Mammary epithelial cell (primary cell): ENCODE measurements at regions not wholly inside any gene's neighbourhood (a gene's known extent, or its start where the extent isn't known, plus 50 kb on each side); places are given as distances from the start of the nearest gene placed in this dataset.

Experiments
- EZH2 ChIP-seq: IDR thresholded peaks from 2 replicates; pipeline ENCODE4 v1.6.1; 2012; ENCODE audit warnings: low read length, inconsistent platforms, borderline replicate concordance
- TF ChIP-seq, protein P1 (sequence below), 2 donors: IDR thresholded peaks in 1 of 2; conservative IDR thresholded peaks in 1 of 2; 2 replicates each; pipeline ENCODE4 v1.5.1; 2011 to 2012; ENCODE audit warnings: inconsistent platforms in 2 of 2, low read length in 2 of 2, mild to moderate bottlenecking in 2 of 2, control low read depth in 1 of 2, low read depth in 1 of 2; ENCODE audit not compliant: insufficient read depth in 1 of 2; ENCODE audit errors: extremely low read depth in 1 of 2

DNA sequence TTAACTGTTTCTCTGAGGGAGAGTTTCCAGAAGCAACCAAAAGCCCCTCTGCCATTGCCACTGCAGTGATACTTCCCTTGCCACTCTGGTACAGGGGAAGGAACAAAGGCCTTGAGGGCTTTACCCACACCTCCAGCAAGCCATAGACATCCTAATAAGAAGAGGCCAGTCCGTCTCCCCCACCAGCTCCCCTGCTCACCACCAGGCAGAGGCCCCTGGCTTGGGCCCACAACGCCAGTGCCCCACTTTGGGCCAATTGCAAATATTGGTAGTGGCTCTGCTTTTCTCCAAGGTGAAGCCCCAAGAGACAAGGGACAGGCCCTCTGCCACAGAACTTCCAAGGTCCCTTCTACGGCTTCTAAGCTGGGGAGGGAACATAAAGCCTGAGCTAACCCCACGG is 833.0 kb downstream of the DACH1 start:
- TF ChIP-seq, protein P1, sequence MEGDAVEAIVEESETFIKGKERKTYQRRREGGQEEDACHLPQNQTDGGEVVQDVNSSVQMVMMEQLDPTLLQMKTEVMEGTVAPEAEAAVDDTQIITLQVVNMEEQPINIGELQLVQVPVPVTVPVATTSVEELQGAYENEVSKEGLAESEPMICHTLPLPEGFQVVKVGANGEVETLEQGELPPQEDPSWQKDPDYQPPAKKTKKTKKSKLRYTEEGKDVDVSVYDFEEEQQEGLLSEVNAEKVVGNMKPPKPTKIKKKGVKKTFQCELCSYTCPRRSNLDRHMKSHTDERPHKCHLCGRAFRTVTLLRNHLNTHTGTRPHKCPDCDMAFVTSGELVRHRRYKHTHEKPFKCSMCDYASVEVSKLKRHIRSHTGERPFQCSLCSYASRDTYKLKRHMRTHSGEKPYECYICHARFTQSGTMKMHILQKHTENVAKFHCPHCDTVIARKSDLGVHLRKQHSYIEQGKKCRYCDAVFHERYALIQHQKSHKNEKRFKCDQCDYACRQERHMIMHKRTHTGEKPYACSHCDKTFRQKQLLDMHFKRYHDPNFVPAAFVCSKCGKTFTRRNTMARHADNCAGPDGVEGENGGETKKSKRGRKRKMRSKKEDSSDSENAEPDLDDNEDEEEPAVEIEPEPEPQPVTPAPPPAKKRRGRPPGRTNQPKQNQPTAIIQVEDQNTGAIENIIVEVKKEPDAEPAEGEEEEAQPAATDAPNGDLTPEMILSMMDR (conservative IDR thresholded peaks at IDR 0.05 in 1 of 2, IDR thresholded peaks at IDR 0.05 in 1 of 2; ENCODE audit: extremely low read depth in 1 of 2, insufficient read depth in 1 of 2, low read depth in 1 of 2, low read length in 2 of 2) = no peak
- no peak for TF ChIP-seq EZH2
